HG03060 (cell line): ENCODE measurements at regions not wholly inside any gene's neighbourhood (a gene's known extent, or its start where the extent isn't known, plus 50 kb on each side); places are given as distances from the start of the nearest gene placed in this dataset.

Experiments
- ATAC-seq: cut with Tn5 transposase; IDR thresholded peaks from one replicate; pipeline ENCODE4 v1.9.1; 2021; ENCODE audit warnings: low read depth, moderate number of reproducible peaks; ENCODE audit not compliant: unreplicated experiment

- ATAC-seq, result no peak
Observed at GRCh38 chr2:5913711-5914395, 221.7 kb downstream of the SOX11 start.

GRCh38 chr2:5914811-5915611 lies 222.8 kb downstream of the SOX11 start:
- ATAC-seq, result no peak

- no peak for ATAC-seq
Observed at GRCh38 chr2:5915881-5916310, 223.7 kb downstream of the SOX11 start.

- no peak for ATAC-seq
Observed at GRCh38 chr2:5921081-5921642, 229.0 kb downstream of the SOX11 start.

DNA sequence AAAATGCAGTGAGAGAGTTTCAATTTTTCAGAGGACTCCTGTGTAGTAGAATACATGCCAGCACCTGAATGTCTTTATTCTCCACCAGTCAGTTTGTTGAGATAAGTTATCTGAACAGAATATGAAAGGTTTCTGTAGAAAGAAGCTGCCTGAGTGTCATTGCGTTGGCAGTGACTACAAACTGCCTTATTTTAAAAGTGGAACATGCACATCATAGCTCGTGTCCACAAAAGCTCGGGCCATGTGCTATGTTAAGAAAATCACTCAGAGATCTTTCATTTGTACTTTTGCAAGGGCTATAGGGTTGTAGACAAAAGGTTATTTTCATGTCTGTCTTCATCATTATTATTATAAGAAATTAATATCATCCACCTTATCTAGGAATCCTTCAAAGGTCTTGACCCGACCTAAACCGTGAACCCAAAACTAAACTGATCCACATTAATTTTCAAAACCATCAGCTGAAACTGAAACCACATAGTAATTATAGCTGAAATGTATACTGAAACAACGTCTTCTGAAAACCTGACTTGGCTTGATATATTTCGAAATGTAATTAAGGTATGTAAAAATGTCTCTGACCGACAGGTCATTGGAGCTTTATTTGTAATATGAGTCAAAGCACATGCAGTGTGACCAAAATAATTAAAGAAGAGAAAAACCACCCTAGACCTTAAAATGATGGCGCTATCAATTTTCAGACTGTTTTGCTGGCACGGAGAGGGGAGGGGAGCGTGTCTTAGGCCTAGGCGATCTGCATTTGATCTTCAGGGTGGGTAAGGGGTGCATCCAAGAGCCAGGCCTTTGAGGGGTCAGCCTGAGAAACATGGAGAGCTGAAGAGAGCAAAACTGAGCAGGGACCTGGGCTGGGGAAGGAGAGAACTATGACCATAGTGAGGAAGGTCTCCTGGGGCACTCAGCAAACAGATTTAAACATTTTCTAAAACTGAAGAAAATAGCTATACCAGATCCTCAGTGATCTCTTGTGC lies 232.1 kb downstream of the SOX11 start:
- no peak for ATAC-seq

- ATAC-seq, result no peak
Observed at GRCh38 chr2:5925604-5926003, 233.4 kb downstream of the SOX11 start.

- ATAC-seq, result no peak
Observed at GRCh38 chr2:5926871-5927512, 234.8 kb downstream of the SOX11 start.

- no peak for ATAC-seq
Observed at GRCh38 chr2:5932556-5933469, 240.6 kb downstream of the SOX11 start.

DNA sequence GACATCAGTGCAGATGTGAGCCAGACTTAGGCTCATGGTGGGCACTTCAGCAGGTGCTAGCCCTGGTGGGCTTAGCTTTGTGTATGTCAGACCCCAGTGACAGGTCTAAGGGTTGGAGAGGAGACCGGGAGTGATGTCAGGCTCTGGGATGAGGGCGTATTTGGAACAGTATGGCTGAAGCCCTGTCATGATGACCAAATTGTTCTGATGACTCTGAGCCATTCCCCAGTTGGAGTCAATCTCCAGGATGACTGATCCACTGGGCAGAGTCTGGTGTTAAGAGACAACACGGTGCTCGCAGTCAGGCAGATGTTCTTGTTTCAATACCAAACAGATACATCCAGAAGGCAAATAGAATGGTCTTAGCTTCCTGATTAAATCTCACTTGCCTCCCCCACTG lies 241.5 kb downstream of the SOX11 start:
- ATAC-seq, result no peak

DNA sequence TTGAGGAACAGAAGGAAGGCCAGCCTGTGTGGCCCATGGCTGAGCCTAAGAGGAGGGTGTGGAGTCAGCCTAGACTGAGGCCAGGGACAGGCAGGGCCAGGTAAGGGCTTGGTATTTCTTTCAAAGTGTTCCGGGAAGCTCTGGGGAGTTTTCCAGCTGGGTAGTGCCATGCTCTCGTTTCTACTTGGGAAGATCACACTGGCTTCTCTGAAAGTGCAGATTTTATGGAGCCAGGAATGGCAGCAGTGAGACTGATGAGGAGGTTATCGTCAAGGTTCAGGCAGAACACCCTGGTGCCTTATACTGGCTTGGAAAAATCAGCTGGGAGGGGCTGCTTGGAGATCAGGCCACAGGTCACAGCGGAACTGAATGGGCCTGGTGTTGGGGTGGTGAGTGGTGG lies 245.1 kb downstream of the SOX11 start:
- ATAC-seq, result no peak

GRCh38 chr2:5937851-5938565 lies 245.8 kb downstream of the SOX11 start:
- ATAC-seq, result no peak

- ATAC-seq, result no peak
Observed at GRCh38 chr2:5938566-5938896, 246.3 kb downstream of the SOX11 start.

- ATAC-seq, result no peak
Observed at GRCh38 chr2:5939553-5939952, 247.4 kb downstream of the SOX11 start.

GRCh38 chr2:5940596-5941535 lies 248.7 kb downstream of the SOX11 start:
- ATAC-seq, result no peak

GRCh38 chr2:5942204-5942603 lies 250.0 kb downstream of the SOX11 start:
- peak; percentile 82 for ATAC-seq

GRCh38 chr2:5945742-5946141 lies 253.6 kb downstream of the SOX11 start:
- ATAC-seq, result no peak
